HG03439 (cell line): ENCODE measurements at regions not wholly inside any gene's neighbourhood (a gene's known extent, or its start where the extent isn't known, plus 50 kb on each side); places are given as distances from the start of the nearest gene placed in this dataset.

Experiments
- ATAC-seq: cut with Tn5 transposase; IDR thresholded peaks from one replicate; pipeline ENCODE4 v1.9.1; 2021; ENCODE audit warnings: mild to moderate bottlenecking, moderate library complexity; ENCODE audit not compliant: unreplicated experiment

GRCh38 chr10:58140691-58141347 is 126.9 kb downstream of the IPMK start:
- no peak for ATAC-seq

DNA sequence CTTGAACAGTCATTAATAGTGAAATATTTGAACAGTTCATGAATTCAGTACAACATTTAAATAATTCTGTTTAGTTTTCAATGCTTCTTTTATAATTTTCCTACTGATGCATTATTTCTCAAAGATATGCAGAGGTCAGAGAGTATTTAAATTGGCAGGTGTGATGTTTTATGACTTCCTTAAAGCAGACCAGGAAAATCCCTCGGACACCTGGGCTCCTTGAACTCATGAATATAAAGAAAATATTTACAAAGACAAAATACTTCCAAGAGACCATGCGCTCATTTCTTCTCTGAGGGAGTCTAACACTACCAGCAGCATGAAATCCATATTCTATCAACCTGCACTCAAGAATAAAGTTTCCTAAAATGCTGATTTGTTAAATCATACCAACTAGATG is 127.6 kb downstream of the IPMK start:
- no peak for ATAC-seq

DNA sequence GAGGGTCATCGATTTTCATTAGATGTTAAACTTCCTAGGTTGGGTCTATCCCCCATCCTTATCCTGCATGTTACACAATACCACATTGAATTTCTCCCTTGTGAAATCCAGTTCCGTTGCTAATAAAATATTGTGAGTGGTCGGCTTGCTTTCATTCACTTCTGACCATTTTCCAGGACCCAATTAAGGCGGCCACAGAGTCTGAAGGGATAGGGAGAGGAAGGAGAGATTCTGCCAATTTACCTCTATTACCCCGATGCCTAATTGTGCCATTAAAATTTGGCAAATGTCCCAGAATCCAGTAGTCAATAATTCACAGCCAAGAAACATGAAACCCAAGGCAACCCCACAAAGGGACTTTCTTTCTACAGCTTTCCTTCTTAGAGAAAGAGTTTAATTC is 129.9 kb downstream of the IPMK start:
- ATAC-seq = no peak

DNA sequence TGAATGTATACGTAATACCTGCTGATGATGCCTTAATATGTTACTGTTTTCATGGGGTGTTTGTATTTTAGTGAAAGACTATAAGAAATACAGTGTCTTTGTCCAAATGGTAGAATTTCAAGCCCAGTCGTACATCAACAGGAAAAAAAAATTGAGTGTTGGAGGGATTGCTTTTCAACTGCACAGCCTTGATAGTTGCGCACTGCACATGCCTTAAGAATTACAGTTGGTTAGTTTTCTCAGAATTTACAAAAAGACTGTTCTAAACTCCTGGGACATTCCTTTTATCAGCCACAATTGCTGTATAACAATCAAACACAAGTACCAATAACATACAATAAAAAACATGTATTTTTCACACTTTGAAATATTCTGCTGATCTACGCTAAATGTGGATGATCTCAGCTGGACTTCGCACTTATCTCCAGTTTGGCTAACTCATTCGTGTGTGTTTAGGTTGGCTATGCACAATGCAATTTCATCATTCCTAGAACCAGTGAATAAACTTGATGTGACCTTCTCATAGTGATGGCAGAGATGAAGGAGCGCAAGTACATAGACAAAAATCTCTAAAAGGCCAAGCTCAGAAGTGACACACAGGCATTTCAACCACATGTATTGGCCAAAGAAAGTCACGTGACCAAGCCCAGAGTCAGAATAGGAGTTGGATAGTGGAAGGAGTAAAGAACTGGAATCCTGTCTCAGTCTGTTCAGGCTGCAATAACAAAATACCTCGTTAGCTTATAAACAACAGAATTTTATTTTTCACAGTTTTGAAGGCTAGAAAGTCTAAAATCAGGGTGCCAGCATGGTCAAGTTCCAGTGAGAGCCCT is 152.3 kb downstream of the IPMK start:
- ATAC-seq = no peak

DNA sequence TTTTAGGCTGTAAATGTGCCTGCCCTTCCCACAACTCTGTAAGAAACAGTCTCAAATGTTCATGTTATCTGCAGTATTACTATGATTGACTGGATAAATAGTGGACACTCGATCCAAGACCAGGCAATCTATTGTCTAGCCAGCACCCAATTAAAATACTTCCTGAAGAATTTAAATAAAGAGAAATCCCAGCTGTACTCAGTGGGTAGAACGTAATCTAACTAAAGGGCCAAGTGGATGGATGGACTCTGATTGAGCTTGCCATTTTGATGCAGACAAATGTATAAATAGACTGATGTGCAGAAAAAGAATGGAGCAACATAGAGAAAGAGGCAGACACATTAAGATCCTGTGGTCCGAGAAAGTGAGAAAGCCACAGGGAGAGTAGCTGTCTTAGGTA is 158.0 kb downstream of the IPMK start:
- ATAC-seq = no peak

- ATAC-seq = no peak
Observed at GRCh38 chr10:58107506-58107905, 160.2 kb downstream of the IPMK start.

DNA sequence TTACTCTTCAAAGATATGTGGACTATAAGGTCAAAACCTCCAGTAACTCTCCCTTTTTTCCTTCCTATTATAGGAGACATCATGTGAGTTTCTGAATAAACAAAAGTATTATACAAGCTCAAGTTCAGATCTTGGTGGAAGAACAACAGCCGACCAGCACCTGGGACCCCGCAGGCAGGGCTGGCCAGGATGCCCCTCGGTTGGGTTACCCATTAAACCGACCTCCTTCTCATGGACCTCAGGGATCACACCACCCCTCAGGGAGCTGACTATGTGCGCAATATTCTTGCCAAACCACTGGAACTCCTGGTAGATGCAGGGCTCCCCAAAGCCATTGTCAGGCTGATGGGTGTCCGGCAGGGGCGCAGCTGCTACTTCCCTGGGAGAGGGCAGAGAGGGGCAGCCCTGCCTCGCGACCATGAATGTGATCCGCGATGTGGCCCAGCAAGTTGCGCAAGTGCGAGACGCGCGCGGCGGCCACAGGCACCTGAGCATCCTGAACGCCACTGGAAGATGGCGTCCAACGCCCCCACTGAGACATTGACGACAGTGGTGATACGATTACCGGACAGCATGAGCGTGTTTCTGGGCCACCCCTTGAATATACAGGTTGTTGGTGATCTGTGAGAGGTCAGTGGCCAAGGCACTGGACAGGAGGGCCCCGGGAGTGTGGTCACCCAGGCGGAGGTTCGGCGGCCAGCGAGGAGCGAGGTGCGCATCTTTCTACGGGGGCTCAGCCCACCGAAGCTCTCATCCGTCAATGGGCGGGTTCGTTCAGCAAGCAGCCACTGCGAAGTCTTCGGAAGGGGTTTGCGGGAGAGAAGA is 161.3 kb downstream of the IPMK start:
- ATAC-seq = no peak

GRCh38 chr10:58104351-58104751 is 163.3 kb downstream of the IPMK start:
- ATAC-seq = no peak

DNA sequence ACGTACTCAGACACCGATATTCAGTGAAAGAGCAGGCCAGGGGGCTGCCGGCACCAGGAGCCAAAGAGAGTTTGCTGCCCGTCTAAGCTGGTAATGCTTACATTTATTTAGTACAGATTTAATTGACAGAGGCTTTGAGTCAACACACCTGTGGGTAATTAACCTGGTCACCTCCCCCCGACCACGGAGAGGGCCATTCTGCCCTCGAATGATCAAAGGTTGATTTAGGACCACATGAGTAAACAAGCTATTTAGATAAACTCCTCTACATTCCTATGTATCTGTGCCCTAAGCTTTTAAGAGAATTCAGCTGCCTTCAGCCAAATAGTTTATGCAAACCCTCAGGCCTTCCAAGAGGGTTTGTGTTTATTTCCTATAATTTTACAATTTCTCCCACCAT is 164.8 kb downstream of the IPMK start:
- ATAC-seq = no peak

- ATAC-seq = no peak
Observed at GRCh38 chr10:58101682-58102081, 166.0 kb downstream of the IPMK start.

DNA sequence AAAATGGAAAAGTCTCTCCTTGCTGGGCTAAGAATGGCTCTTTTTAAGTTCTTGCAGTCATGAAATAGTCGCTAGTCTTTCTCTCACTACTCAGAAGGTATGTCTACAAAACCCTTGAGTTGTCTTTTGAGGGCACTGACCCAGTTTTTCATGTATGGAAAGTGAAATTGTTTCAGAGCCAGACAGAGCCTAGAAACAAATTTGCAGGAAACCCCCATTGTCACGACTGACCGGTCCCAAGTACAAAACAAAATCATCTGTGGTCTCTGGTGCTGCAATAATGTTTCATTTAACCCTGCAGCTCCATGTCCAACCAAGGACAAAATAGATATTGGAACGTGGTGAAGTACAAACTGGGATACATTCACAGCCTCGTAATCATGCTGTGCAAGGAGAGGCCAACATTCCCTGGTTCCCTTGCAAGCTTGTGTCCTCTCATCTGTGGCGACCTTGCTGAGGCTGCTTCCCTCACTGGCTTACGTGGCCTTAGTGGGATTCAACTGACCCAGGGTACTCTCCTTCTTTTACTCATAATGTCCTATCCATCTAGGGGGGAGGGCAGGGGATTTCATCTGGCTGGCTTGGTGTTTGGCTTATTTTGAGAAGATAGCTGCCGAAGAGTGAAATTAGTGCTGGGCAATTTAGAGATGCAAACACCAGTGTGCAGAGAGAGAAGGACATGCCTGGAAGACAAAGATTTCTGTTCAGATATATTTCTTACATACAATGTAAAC is 172.5 kb downstream of the IPMK start:
- ATAC-seq = peak; percentile 84

GRCh38 chr10:58091886-58092285 is 175.8 kb downstream of the IPMK start:
- ATAC-seq = no peak

DNA sequence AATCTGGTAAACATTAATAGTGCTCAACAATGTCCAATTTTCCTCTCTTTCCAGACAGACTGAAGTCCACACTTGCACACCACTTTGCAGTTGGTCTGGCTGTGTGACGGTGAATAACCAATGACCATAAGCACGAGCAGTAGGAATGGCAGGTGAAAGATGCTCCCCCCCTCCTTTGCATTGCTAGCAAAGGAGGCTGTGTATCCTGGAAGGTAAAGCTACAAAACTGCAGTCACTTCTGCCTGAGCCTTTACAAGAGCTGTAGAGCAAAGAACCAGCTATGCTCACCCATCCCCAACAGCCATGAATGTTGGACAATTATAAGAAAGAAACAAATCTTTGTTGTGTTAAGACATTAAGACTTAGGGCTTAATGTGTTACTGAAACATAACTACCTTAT is 178.0 kb downstream of the IPMK start:
- ATAC-seq = no peak

DNA sequence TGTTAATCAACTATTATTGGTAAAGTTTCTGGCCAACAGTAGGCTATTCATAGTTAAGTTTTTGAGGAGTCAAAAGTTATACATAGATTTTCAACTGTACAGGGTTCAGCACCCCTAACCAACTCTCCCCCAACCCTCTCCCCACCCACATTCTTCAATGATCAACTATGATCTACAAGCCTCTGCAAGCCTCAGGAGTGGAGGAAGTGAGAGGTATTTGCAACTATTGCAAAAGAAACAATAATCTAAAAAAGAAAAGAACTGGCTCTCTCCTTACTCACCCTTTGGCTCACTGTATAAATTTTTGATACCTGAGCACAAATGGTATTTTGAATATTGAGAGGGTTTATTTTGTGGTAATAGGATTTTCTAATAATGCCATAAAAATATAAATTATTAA is 179.8 kb downstream of the IPMK start:
- ATAC-seq = no peak

GRCh38 chr10:58086763-58087150 is 180.9 kb downstream of the IPMK start:
- no peak for ATAC-seq

DNA sequence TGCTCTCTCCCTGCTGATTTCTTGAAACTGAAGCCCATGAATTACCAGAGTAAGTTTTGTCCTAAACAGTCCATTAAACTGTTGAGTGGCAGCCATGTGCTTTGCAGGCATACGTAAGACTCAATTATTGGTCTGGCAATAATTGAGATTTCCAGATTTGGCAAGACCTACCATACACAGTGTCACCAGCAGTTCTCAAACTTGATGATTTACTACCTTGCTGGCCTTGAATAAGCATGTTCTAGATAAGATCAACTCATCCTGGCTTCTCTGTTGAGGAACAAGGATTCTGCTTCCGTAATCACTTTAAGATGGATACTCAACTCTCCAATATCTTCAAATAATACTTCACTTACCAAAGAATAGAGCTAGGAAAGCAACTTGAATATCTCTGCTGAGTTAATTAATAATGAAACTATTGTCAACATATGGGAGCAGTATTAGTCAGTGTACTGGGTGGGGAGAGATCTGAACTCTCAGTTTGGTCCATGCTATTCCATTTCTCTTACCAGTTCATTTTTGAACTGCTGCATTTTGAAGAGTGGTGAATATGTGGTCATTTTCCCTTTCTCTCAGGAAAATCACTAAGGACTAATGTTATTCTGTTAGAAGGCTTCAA is 181.4 kb downstream of the IPMK start:
- ATAC-seq = peak; percentile 64

- no peak for ATAC-seq
Observed at GRCh38 chr10:58082248-58082647, 185.4 kb downstream of the IPMK start.

GRCh38 chr10:58081353-58081752 is 186.3 kb downstream of the IPMK start:
- no peak for ATAC-seq

DNA sequence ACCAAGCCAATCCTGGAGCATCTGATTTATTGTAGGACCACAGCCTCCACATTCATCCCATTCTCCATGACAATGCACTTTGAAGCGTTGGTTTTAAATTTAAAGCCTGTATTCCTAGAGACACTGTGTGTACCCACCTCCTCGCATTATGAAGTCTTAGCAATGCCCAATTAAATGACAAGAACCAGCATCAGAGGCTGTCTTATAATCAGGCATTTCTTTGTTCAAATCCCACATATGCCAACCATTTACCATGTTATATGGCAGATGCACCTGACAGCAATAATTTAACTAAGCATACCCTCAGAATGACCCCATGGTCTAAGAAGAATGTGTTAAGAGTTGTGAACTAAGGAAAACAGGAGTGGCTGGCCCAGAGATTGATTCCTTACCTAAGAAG is 188.2 kb downstream of the IPMK start:
- ATAC-seq = no peak

- ATAC-seq = no peak
Observed at GRCh38 chr10:58072634-58073033, 195.1 kb downstream of the IPMK start.

GRCh38 chr10:58070956-58071355 is 196.7 kb downstream of the IPMK start:
- no peak for ATAC-seq
